SU-DHL-6 (cell line): ENCODE measurements at regions not wholly inside any gene's neighbourhood (a gene's known extent, or its start where the extent isn't known, plus 50 kb on each side); places are given as distances from the start of the nearest gene placed in this dataset.

Experiments
- H2AFZ ChIP-seq: fragments of 200-600 bp; sonication (generic); 2 replicates; pipeline ENCODE4 v1.6.1; 2014; ENCODE audit warnings: low read depth, mild to moderate bottlenecking, moderate library complexity, mixed read lengths, antibody characterized with exemption, low read length; ENCODE audit not compliant: severe bottlenecking
- H3F3A ChIP-seq: fragments of 200-600 bp; shearing (Covaris generic); 2 replicates; pipeline ENCODE4 v1.6.0; 2016; ENCODE audit warnings: antibody characterized with exemption, mild to moderate bottlenecking; ENCODE audit not compliant: insufficient read depth
- H3K27ac ChIP-seq: fragments of 200-600 bp; sonication (generic); 2 replicates; pipeline ENCODE4 v1.5.1; 2016; ENCODE audit warnings: low read depth, mild to moderate bottlenecking, low read length, moderate library complexity, mixed read lengths
- H3K27me3 ChIP-seq: fragments of 200-600 bp; sonication (generic), shearing (Covaris generic); 2 replicates; pipeline ENCODE4 v1.6.0; 2014; ENCODE audit warnings: mild to moderate bottlenecking, low read length
- H3K36me3 ChIP-seq: fragments of 200-600 bp; sonication (generic); 2 replicates; pipeline ENCODE4 v1.6.1; 2014; ENCODE audit warnings: mild to moderate bottlenecking, low read length, mixed read lengths
- H3K4me2 ChIP-seq: fragments of 300-600, 200-600 bp; shearing (Covaris generic), sonication (generic); 2 replicates; pipeline ENCODE4 v1.6.0; 2014; ENCODE audit warnings: low read length, low read depth, mild to moderate bottlenecking; ENCODE audit not compliant: poor library complexity, severe bottlenecking
- H3K4me3 ChIP-seq: fragments of 200-600 bp; sonication (generic); 2 replicates; pipeline ENCODE4 v1.5.1; 2014; ENCODE audit warnings: antibody characterized with exemption, low read length, mild to moderate bottlenecking, mixed read lengths; ENCODE audit not compliant: insufficient read depth, poor library complexity, severe bottlenecking
- H3K79me2 ChIP-seq: fragments of 200-600 bp; sonication (generic); 2 replicates; pipeline ENCODE4 v1.6.1; 2014; ENCODE audit warnings: mild to moderate bottlenecking, low read length, moderate library complexity; ENCODE audit not compliant: insufficient read depth
- H3K9ac ChIP-seq: fragments of 200-600 bp; sonication (generic); 2 replicates; pipeline ENCODE4 v1.7.0; 2014; ENCODE audit warnings: mild to moderate bottlenecking, low read length
- H3K9me2 ChIP-seq: fragments of 200-600 bp; sonication (generic); replicated peaks from 2 replicates; pipeline ENCODE4 v1.6.1; 2014; ENCODE audit warnings: low read length; ENCODE audit not compliant: insufficient read depth
- H3K9me3 ChIP-seq: fragments of 200-600 bp; sonication (generic); 2 replicates; pipeline ENCODE4 v1.6.1; 2014; ENCODE audit warnings: low read length, mixed read lengths; ENCODE audit not compliant: insufficient read depth
- H4K20me1 ChIP-seq: fragments of 200-600 bp; sonication (generic); 2 replicates; pipeline ENCODE4 v1.6.1; 2014; ENCODE audit warnings: low read depth, mild to moderate bottlenecking, antibody characterized with exemption, low read length, moderate library complexity, mixed read lengths
- EZH2phosphoT487 ChIP-seq: fragments of 200-600 bp; sonication (generic), shearing (Covaris generic); conservative IDR thresholded peaks from 2 replicates; pipeline ENCODE4 v1.6.1; 2018; ENCODE audit warnings: mild to moderate bottlenecking, antibody characterized with exemption, low read length, moderate library complexity, mixed read lengths
- TF ChIP-seq, protein P1 (sequence below): fragments of 200-600 bp; sonication (generic); IDR thresholded peaks from one replicate; pipeline ENCODE4 v1.5.1; 2017; ENCODE audit warnings: antibody characterized with exemption, mild to moderate bottlenecking, low read length, moderate library complexity; ENCODE audit not compliant: insufficient read depth, poor library complexity, severe bottlenecking

DNA sequence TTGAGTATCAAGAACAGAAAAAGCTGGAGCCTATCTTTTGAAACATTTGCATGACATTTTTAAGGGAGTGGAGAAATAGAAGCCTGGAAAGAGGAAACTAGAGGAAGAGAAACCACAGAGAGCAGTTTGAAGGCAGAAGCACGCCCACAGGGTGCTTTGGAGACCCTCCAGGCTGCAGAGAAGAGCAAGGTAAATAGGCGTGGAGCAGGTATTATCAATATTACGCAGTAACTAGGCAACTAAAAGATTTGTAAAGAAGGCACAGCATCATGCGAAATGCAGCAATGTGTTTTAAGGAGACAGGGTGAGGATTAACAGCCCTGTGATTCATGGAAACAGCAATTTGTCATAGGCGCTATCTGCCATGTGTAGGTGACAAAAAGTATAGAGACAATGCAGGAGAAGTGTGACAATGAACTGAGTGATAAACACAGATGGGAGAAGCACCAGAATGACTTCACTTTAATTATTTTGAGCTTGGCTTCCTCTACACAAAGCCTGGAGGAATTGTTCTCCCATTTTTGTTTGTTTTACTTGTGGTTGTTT, 281.2 kb downstream of the BRINP1 start:
- H3K9me2 ChIP-seq: no peaks in the 10 kb centered on the region
- no peaks in the 10 kb centered on the region for H3K27me3 ChIP-seq
- no peak overlapping the region for H3K4me3 ChIP-seq
- H3K9ac ChIP-seq: no peak overlapping the region
- no peaks in the 10 kb centered on the region for H3F3A ChIP-seq
- H3K9me3 ChIP-seq: no peaks in the 10 kb centered on the region
- H3K27ac ChIP-seq: no peak overlapping the region
- no peaks in the 10 kb centered on the region for H3K79me2 ChIP-seq
- H3K4me2 ChIP-seq: no peak overlapping the region
- no peak overlapping the region for H2AFZ ChIP-seq
- no peaks in the 10 kb centered on the region for H3K36me3 ChIP-seq
- H4K20me1 ChIP-seq: no peaks in the 10 kb centered on the region
- no peak for TF ChIP-seq EZH2phosphoT487
- TF ChIP-seq, protein P1, sequence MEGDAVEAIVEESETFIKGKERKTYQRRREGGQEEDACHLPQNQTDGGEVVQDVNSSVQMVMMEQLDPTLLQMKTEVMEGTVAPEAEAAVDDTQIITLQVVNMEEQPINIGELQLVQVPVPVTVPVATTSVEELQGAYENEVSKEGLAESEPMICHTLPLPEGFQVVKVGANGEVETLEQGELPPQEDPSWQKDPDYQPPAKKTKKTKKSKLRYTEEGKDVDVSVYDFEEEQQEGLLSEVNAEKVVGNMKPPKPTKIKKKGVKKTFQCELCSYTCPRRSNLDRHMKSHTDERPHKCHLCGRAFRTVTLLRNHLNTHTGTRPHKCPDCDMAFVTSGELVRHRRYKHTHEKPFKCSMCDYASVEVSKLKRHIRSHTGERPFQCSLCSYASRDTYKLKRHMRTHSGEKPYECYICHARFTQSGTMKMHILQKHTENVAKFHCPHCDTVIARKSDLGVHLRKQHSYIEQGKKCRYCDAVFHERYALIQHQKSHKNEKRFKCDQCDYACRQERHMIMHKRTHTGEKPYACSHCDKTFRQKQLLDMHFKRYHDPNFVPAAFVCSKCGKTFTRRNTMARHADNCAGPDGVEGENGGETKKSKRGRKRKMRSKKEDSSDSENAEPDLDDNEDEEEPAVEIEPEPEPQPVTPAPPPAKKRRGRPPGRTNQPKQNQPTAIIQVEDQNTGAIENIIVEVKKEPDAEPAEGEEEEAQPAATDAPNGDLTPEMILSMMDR: no peak

DNA sequence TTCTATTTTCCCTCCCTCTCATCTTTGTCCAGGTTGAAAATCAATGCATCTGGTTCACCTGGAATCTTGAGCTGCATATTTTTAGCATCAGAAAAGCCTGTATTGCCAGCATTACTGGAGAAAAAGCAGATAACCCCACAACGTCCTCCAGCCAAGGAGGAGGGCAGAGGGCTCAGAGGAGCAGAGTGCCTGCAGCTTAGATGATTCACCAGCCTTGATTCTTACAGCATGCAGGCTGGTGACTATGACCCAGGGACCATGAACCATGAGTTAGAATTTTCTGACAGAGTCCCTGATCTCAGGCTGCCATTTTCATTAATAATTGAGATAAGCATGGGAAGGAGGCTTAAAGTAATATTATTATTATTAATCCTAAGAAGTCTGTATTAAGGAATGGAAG, 278.2 kb downstream of the BRINP1 start:
- TF ChIP-seq EZH2phosphoT487: no peak
- TF ChIP-seq, protein P1: no peak
- no peaks in the 10 kb centered on the region for H3K27me3 ChIP-seq
- no peaks in the 10 kb centered on the region for H3K79me2 ChIP-seq
- no peaks in the 10 kb centered on the region for H3K36me3 ChIP-seq
- no peak overlapping the region for H2AFZ ChIP-seq
- H4K20me1 ChIP-seq: no peaks in the 10 kb centered on the region
- H3K4me3 ChIP-seq: no peak overlapping the region
- no peak overlapping the region for H3K27ac ChIP-seq
- no peak overlapping the region for H3K9ac ChIP-seq
- H3K9me2 ChIP-seq: no peaks in the 10 kb centered on the region
- H3K9me3 ChIP-seq: no peaks in the 10 kb centered on the region
- no peak overlapping the region for H3K4me2 ChIP-seq
- no peaks in the 10 kb centered on the region for H3F3A ChIP-seq

GRCh38 chr9:119092125-119092524, 277.1 kb downstream of the BRINP1 start:
- Histone ChIP-seq H2AFZ (no peak overlapping the region), H3K36me3 (no peaks in the 10 kb centered on the region), H4K20me1 (no peaks in the 10 kb centered on the region), H3K4me3 (no peak overlapping the region), H3K79me2 (no peaks in the 10 kb centered on the region), H3K27ac (no peak overlapping the region), H3K4me2 (no peak overlapping the region), H3K9me3 (no peaks in the 10 kb centered on the region), H3K9ac (no peak overlapping the region), H3K27me3 (no peaks in the 10 kb centered on the region), H3K9me2 (no peaks in the 10 kb centered on the region), H3F3A (no peaks in the 10 kb centered on the region)
- TF ChIP-seq, protein P1: no peak
- no peak for TF ChIP-seq EZH2phosphoT487
